ENCODE measurements at regions not wholly inside any gene's neighbourhood (a gene's known extent, or its start where the extent isn't known, plus 50 kb on each side); places are given as distances from the start of the nearest gene placed in this dataset.

DNA sequence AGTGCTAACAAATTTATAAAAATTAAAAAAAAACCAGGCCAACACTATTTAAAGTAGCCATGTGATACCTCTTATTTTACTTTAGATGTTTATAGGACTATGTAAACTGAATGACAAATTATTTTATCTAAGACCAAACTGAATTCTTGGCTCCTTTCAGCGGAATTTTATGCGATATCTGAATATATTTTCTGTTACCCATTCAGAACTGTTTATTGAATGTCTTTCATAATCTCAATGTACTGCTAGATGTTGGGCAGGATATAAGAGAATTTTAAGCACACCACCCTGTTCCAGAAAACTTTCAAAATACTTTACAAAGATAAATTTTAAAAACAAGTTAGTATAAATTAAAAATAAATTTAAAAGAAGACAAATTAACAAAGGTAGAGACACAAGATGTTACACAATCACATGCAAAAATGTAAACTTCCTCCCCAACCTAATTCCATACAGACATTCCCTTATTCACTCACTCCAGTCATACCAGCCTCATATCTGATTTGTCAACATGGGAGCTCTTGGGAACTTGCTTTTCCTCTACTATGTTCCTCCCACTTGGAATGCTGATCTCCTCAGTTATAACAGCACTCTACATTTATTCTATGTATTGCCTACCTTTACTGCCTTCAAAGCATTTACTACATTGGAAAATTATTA, 154.6 kb upstream of the MBNL1 start:
- Histone ChIP-seq H3K27me3 (ENCODE audit: insufficient read depth, low read length) (no peaks in the 10 kb centered on the region), H2BK12ac (ENCODE audit: insufficient read length, low read depth, low read length) (no peak overlapping the region), H3K9ac (ENCODE audit: extremely low read depth, insufficient read length, low read length) (no peak overlapping the region), H2BK5ac (ENCODE audit: insufficient read length, low read length) (no peak overlapping the region), H3K4me2 (ENCODE audit: insufficient read depth, insufficient read length, low read length) (no peak overlapping the region), H3K79me2 (ENCODE audit: insufficient read depth, low read length) (no peaks in the 10 kb centered on the region), H2AFZ (ENCODE audit: low read length) (no peak overlapping the region), H3K56ac (ENCODE audit: insufficient read length, low read depth, low read length) (no peak overlapping the region), H3T11ph (ENCODE audit: low read length) (no peak overlapping the region), H3K4ac (ENCODE audit: low read depth, low read length) (no peak overlapping the region), H2AK5ac (ENCODE audit: insufficient read length, low read length) (no peak overlapping the region), H3K4me1 (ENCODE audit: insufficient read depth, low read length) (no peaks in the 10 kb centered on the region), H4K91ac (ENCODE audit: insufficient read length, low read depth, low read length) (no peak overlapping the region), H4K8ac (replicated peaks; ENCODE audit: insufficient read length, low read depth, low read length) (no peak overlapping the region), H3K23ac (ENCODE audit: insufficient read length, low read depth, low read length) (no peak overlapping the region), H3K14ac (ENCODE audit: insufficient read depth, low read length) (no peak overlapping the region), H3K23me2 (ENCODE audit: insufficient read length, low read depth, low read length, poor library complexity, severe bottlenecking) (no peaks in the 10 kb centered on the region), H3K79me1 (ENCODE audit: insufficient read depth, low read depth, low read length, poor library complexity, severe bottlenecking) (no peaks in the 10 kb centered on the region), H4K5ac (ENCODE audit: insufficient read length, low read depth, low read length) (no peak overlapping the region), H2BK15ac (ENCODE audit: low read depth, low read length) (no peak overlapping the region), H3K27ac (ENCODE audit: insufficient read length, low read depth, low read length) (no peak overlapping the region), H3K9me3 (ENCODE audit: control insufficient read depth, low read depth, low read length) (no peaks in the 10 kb centered on the region), H2BK120ac (ENCODE audit: low read depth, low read length, poor library complexity, severe bottlenecking) (no peak overlapping the region), H3K18ac (ENCODE audit: insufficient read length, low read depth, low read length) (no peak overlapping the region), H4K20me1 (ENCODE audit: control insufficient read depth, insufficient read depth, insufficient read length) (no peaks in the 10 kb centered on the region), H2BK20ac (ENCODE audit: low read depth, low read length, poor library complexity, severe bottlenecking) (no peak overlapping the region)
- no peak overlapping the region for H3K4me3 Mint-ChIP-seq
- H3K36me3 Mint-ChIP-seq (ENCODE audit: insufficient read depth in 1 of 3, low read depth in 3 of 3) = no peaks in the 10 kb centered on the region; a peak in 1 of 7 replicates
- 0 out of 4 replicates have a peak, but pooled peaks cover under 1% of the 10 kb centered on the region in 2 experiments for H3K4me1 Mint-ChIP-seq
- H3K9me3 Mint-ChIP-seq = no peaks in the 10 kb centered on the region; a peak in 1 of 5 replicates
- TF ChIP-seq, protein P1, sequence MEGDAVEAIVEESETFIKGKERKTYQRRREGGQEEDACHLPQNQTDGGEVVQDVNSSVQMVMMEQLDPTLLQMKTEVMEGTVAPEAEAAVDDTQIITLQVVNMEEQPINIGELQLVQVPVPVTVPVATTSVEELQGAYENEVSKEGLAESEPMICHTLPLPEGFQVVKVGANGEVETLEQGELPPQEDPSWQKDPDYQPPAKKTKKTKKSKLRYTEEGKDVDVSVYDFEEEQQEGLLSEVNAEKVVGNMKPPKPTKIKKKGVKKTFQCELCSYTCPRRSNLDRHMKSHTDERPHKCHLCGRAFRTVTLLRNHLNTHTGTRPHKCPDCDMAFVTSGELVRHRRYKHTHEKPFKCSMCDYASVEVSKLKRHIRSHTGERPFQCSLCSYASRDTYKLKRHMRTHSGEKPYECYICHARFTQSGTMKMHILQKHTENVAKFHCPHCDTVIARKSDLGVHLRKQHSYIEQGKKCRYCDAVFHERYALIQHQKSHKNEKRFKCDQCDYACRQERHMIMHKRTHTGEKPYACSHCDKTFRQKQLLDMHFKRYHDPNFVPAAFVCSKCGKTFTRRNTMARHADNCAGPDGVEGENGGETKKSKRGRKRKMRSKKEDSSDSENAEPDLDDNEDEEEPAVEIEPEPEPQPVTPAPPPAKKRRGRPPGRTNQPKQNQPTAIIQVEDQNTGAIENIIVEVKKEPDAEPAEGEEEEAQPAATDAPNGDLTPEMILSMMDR (conservative IDR thresholded peaks at IDR 0.05) = no peak
- DNase-seq = no peak
- WGBS (ENCODE audit: extremely low coverage, insufficient read length, low lambda C conversion rate) = no CpG with 5 or more reads among the region's 2 CpGs
- H3K27me3 Mint-ChIP-seq (ENCODE audit: low read depth) = no peaks in the 10 kb centered on the region
- no peak overlapping the region for H3K27ac Mint-ChIP-seq

Data from H9 (cell line).